Panc1 (cell line): ENCODE measurements at regions not wholly inside any gene's neighbourhood (a gene's known extent, or its start where the extent isn't known, plus 50 kb on each side); places are given as distances from the start of the nearest gene placed in this dataset.

Source experiments
- ATAC-seq: fragments of 200-7000 bp; cut with Tn5 transposase; 2 replicates; pipeline ENCODE4 v1.9.1; 2020; ENCODE audit warnings: mild to moderate bottlenecking, moderate library complexity
- BruUV-seq: library from RNA; stranded (reverse); fragments of 400-500 nt; replicated peaks from 2 replicates; lab custom pipeline; 2021; lab: Mats Ljungman, UMichigan
- CTCF ChIA-PET: fragments of 300-600 bp; sonication (Branson Sonifier 250); formaldehyde crosslinking; loops from one replicate; lab custom pipeline; 2022; ENCODE audit warnings: antibody characterized with exemption; lab: Charles Lee
- POLR2A ChIA-PET: fragments of 300-600 bp; sonication (Branson Sonifier 250); formaldehyde crosslinking; loops from one replicate; lab custom pipeline; 2022; ENCODE audit warnings: antibody characterized with exemption; lab: Charles Lee
- DNase-seq: peaks from one replicate; pipeline ENCODE4 v3.0.0-alpha.2; 2010; ENCODE audit warnings: low read depth, low spot score
- H3K27ac ChIP-seq: 2 replicates; pipeline ENCODE4 v1.5.1; 2011; ENCODE audit warnings: mild to moderate bottlenecking, low read length, inconsistent platforms
- H3K27me3 ChIP-seq: fragments of 200-500 bp; sonication (Bioruptor generic); 2 replicates; pipeline ENCODE4 v1.6.0; 2014; ENCODE audit warnings: low read length, inconsistent platforms; ENCODE audit not compliant: control insufficient read depth, insufficient read depth
- H3K36me3 ChIP-seq: fragments of 200-500 bp; sonication (Bioruptor generic); 2 replicates; pipeline ENCODE4 v1.5.1; 2014; ENCODE audit warnings: inconsistent platforms, mild to moderate bottlenecking, low read length, moderate library complexity; ENCODE audit not compliant: control insufficient read depth, insufficient read depth
- H3K4me1 ChIP-seq: 2 replicates; pipeline ENCODE4 v1.5.1; 2011; ENCODE audit warnings: inconsistent platforms, mild to moderate bottlenecking, low read length, moderate library complexity; ENCODE audit not compliant: control insufficient read depth, insufficient read depth
- H3K4me3 ChIP-seq, 2 experiments: 2 replicates each; pipeline ENCODE4 v1.5.1; 2011 to 2012; ENCODE audit warnings: low read depth in 2 of 2, low read length in 2 of 2, mild to moderate bottlenecking in 2 of 2, inconsistent platforms in 1 of 2, moderate library complexity in 1 of 2
- H3K9me3 ChIP-seq: fragments of 200-500 bp; sonication (Bioruptor generic); 2 replicates; pipeline ENCODE4 v1.5.1; 2014; ENCODE audit warnings: low read depth, mild to moderate bottlenecking, inconsistent platforms, low read length, moderate library complexity; ENCODE audit not compliant: control insufficient read depth, insufficient read depth
- CTCF ChIP-seq: fragments of 450-650 bp; IDR thresholded peaks from 2 replicates; pipeline ENCODE4 v1.5.1; 2017; ENCODE audit warnings: mild to moderate bottlenecking
- POLR2AphosphoS5 ChIP-seq: IDR thresholded peaks from 2 replicates; pipeline ENCODE4 v1.6.1; 2012; ENCODE audit warnings: mild to moderate bottlenecking, low read depth, low read length, moderate library complexity
- SIN3A ChIP-seq: IDR thresholded peaks from 2 replicates; pipeline ENCODE4 v1.6.1; 2012; ENCODE audit warnings: low read depth, mild to moderate bottlenecking, low read length, moderate library complexity, borderline replicate concordance; ENCODE audit not compliant: insufficient read depth
- TCF7L2 ChIP-seq: IDR thresholded peaks from 2 replicates; pipeline ENCODE4 v1.6.1; 2011; ENCODE audit warnings: mild to moderate bottlenecking, low read depth, low read length, inconsistent platforms
- in situ Hi-C: cut with HindIII; loops from 2 replicates; pipeline ENCODE4 v1.10.0; 2016; ENCODE audit warnings: low sequenced_read_pairs, low pct_unique_long_range_greater_than_20kb
- intact Hi-C: fragments of 100-400 bp; cut with micrococcal nuclease; formaldehyde crosslinking; loops from one replicate; pipeline ENCODE4 v1.10.0; 2022; ENCODE audit not compliant: unreplicated experiment
- TF ChIP-seq, protein P1 (sequence below), 2 experiments: IDR thresholded peaks; 2 replicates each; pipeline ENCODE4 v1.6.1; 2011 to 2012; ENCODE audit warnings: low read depth in 2 of 2, control low read depth in 1 of 2, low read length in 1 of 2, mild to moderate bottlenecking in 1 of 2, moderate library complexity in 1 of 2; ENCODE audit not compliant: insufficient read depth in 1 of 2

- intact Hi-C loops (no loop called here), in situ Hi-C loops (no loop called here)
- TF ChIP-seq, protein P1, sequence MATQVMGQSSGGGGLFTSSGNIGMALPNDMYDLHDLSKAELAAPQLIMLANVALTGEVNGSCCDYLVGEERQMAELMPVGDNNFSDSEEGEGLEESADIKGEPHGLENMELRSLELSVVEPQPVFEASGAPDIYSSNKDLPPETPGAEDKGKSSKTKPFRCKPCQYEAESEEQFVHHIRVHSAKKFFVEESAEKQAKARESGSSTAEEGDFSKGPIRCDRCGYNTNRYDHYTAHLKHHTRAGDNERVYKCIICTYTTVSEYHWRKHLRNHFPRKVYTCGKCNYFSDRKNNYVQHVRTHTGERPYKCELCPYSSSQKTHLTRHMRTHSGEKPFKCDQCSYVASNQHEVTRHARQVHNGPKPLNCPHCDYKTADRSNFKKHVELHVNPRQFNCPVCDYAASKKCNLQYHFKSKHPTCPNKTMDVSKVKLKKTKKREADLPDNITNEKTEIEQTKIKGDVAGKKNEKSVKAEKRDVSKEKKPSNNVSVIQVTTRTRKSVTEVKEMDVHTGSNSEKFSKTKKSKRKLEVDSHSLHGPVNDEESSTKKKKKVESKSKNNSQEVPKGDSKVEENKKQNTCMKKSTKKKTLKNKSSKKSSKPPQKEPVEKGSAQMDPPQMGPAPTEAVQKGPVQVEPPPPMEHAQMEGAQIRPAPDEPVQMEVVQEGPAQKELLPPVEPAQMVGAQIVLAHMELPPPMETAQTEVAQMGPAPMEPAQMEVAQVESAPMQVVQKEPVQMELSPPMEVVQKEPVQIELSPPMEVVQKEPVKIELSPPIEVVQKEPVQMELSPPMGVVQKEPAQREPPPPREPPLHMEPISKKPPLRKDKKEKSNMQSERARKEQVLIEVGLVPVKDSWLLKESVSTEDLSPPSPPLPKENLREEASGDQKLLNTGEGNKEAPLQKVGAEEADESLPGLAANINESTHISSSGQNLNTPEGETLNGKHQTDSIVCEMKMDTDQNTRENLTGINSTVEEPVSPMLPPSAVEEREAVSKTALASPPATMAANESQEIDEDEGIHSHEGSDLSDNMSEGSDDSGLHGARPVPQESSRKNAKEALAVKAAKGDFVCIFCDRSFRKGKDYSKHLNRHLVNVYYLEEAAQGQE (IDR thresholded peaks at IDR 0.05; ENCODE audit: insufficient read depth in 1 of 2, low read depth in 2 of 2, low read length in 1 of 2): no peak
- no peak for TF ChIP-seq CTCF
- no peak for TF ChIP-seq SIN3A
- no peak for TF ChIP-seq POLR2AphosphoS5
- TF ChIP-seq TCF7L2: no peak
- no TSS peak for BruUV-seq
- Histone ChIP-seq H3K4me3 (no peak overlapping the region), H3K36me3 (no peaks in the 10 kb centered on the region), H3K27ac (peak overlapping the region; percentile 39; the same call in 1 of the 2 replicates), H3K4me1 (peaks cover 13% of the 10 kb centered on the region), H3K9me3 (no peaks in the 10 kb centered on the region), H3K27me3 (no peaks in the 10 kb centered on the region)
- ChIA-PET CTCF (no interaction called here), POLR2A (no interaction called here)
- DNase-seq (no peak), ATAC-seq (no peak)
These were observed 75.2 kb downstream of the PITPNM2 start for GRCh38 chr12:123075646-123076171.

GRCh38 chr12:123075087-123075645 lies 75.7 kb downstream of the PITPNM2 start:
- Histone ChIP-seq H3K36me3 (no peaks in the 10 kb centered on the region), H3K27me3 (no peaks in the 10 kb centered on the region), H3K4me3 (no peak overlapping the region), H3K9me3 (no peaks in the 10 kb centered on the region), H3K4me1 (peaks cover 14% of the 10 kb centered on the region), H3K27ac (no peak overlapping the region)
- in situ Hi-C loops (no loop called here), intact Hi-C loops (no loop called here)
- no TSS peak for BruUV-seq
- POLR2A ChIA-PET: no interaction called here
- TF ChIP-seq POLR2AphosphoS5 (no peak), TCF7L2 (no peak), CTCF (no peak), SIN3A (no peak)
- TF ChIP-seq, protein P1 (IDR thresholded peaks at IDR 0.05; ENCODE audit: insufficient read depth in 1 of 2, low read depth in 2 of 2, low read length in 1 of 2): no peak
- ATAC-seq (no peak), DNase-seq (no peak)
- CTCF ChIA-PET: no interaction called here
